PFSK-1 (cell line): ENCODE measurements at regions not wholly inside any gene's neighbourhood (a gene's known extent, or its start where the extent isn't known, plus 50 kb on each side); places are given as distances from the start of the nearest gene placed in this dataset.

Source experiments
- FOXP2 ChIP-seq: optimal IDR thresholded peaks from 2 replicates; pipeline ENCODE3; 2011; ENCODE audit warnings: borderline replicate concordance, control low read depth, inconsistent platforms; ENCODE audit not compliant: insufficient read depth; ENCODE audit errors: extremely low read length, extremely low read depth
- POLR2AphosphoS5 ChIP-seq: IDR thresholded peaks from 2 replicates; pipeline ENCODE4 v1.6.1; 2012; ENCODE audit warnings: low read depth, mild to moderate bottlenecking, control low read depth, low read length, moderate library complexity
- REST ChIP-seq, 2 experiments: IDR thresholded peaks; 2 replicates each; pipeline versions ENCODE4 v1.6.1 to v1.8.0; 2011 to 2012; ENCODE audit warnings: low read depth in 2 of 2, low read length in 2 of 2, control low read depth in 1 of 2, inconsistent platforms in 1 of 2, mild to moderate bottlenecking in 1 of 2, moderate library complexity in 1 of 2; ENCODE audit not compliant: insufficient read depth in 1 of 2
- SIN3A ChIP-seq: IDR thresholded peaks from 2 replicates; pipeline ENCODE4 v1.6.1; 2012; ENCODE audit warnings: mild to moderate bottlenecking, low read length, moderate library complexity, borderline replicate concordance; ENCODE audit not compliant: insufficient read depth
- TAF1 ChIP-seq: IDR thresholded peaks from 2 replicates; pipeline ENCODE4 v1.6.1; 2012; ENCODE audit warnings: low read length, control low read depth, borderline replicate concordance; ENCODE audit not compliant: insufficient read depth

GRCh38 chr9:3708751-3709150 lies 182.9 kb upstream of the RFX3 start:
- no peak for TF ChIP-seq SIN3A

DNA sequence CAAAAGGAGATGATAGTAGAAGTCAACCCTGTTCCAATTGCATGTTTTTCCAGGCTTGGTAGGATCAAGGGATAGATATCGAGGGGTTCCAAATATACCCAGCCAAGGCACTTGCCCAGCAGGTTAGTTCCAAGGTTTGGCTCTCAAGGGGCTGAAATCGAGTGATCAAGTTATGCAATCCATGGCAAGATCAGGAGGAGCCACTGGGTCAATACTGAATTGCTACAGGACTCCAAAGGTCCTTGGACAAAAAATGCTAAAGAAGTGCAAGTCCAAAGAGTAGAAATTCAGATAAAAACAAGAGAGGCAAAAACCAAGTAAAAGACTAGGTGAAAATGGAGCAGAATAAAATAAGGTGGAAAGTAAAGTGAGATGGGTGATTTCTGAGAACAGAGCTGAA lies 179.1 kb upstream of the RFX3 start:
- TF ChIP-seq POLR2AphosphoS5 = no peak
- TF ChIP-seq SIN3A = no peak
- no peak for TF ChIP-seq TAF1
- TF ChIP-seq FOXP2 = no peak

DNA sequence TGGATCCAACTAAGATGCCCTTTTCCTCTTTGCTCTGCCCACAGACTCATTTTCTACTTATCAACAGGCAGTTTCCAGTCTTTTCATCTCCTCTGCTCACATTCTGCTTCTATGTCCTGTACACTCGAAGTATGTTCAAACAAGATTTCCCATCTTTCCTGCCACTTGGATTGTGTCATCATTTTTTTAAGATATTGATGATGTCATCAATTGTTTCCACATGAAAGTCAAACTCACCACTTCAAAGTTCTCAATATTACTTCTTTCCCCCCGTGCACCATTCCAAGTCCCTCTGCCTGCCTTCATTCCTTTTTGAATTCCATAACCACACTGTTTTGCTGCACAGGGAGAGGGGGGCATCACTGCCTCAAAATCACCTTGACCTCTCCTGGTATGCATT lies 175.0 kb upstream of the RFX3 start:
- TF ChIP-seq TAF1 (no peak), REST (IDR thresholded peaks at IDR 0.05; ENCODE audit: insufficient read depth in 1 of 2, low read depth in 2 of 2, low read length in 2 of 2) (no peak), POLR2AphosphoS5 (no peak), FOXP2 (no peak)

DNA sequence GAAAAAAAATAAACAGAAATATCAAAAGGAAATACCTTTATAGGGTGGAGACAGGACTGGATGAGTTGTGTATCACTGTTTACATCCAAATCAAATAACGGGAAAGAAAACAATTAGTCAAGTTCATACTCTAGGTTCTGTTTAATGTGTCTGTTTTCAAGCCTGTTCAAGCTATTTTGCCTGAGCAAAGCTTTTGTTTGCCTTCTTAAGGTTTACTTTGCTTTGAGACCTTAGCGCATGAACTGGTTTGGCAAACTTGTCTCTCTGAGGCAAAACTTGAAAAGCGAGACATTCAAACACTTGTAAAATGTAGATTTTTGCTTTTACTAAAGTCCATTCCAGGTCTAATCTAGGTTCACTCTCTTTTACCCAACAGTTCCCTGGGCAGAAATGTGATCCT lies 174.1 kb upstream of the RFX3 start:
- TF ChIP-seq POLR2AphosphoS5 (no peak), TAF1 (no peak), REST (IDR thresholded peaks at IDR 0.05; ENCODE audit: insufficient read depth in 1 of 2, low read depth in 2 of 2, low read length in 2 of 2) (no peak)

DNA sequence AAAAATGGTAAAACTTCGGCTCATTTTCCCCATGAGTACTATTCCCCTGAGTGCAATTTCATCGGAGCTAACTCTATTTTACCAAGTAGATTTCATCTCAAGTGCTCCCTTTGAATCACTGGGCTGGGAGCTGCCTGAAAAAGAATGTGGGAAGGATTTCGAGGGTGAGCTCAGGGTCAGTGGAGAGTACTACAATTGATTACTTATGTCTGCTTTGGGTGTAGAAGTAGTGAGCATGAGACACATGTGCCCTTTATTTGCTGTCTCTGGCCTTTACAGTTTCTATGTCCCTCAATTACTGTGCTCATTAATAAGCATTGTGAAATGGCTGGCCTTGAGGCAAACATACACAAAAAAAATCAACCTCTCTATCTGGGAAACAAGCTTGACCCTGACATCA lies 172.7 kb upstream of the RFX3 start:
- no peak for TF ChIP-seq REST (IDR thresholded peaks at IDR 0.05; ENCODE audit: insufficient read depth in 1 of 2, low read depth in 2 of 2, low read length in 2 of 2)
- TF ChIP-seq FOXP2 = no peak
- no peak for TF ChIP-seq POLR2AphosphoS5
- TF ChIP-seq SIN3A = no peak
- no peak for TF ChIP-seq TAF1

DNA sequence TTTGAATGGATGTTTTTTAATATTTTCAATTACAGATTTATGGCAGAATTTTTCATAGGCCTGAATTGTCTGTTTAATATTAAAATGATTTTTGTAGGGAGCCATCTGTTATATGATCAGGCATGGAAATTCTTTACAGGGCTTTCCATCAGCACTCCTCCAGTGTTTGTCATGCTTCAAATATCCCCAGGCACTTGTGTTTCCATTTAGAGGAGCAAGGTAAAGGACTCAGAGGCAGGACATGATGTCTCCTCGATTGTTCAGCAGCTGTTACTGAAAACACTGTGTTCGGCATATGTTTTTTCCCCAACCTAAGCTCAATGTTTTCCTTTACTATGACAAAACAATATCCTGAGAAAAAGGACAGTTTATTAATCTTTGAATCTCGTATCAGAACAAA lies 172.3 kb upstream of the RFX3 start:
- TF ChIP-seq POLR2AphosphoS5 (no peak), SIN3A (no peak), TAF1 (no peak), REST (IDR thresholded peaks at IDR 0.05; ENCODE audit: insufficient read depth in 1 of 2, low read depth in 2 of 2, low read length in 2 of 2) (no peak), FOXP2 (no peak)
